ENCODE measurements at regions not wholly inside any gene's neighbourhood (a gene's known extent, or its start where the extent isn't known, plus 50 kb on each side); places are given as distances from the start of the nearest gene placed in this dataset.

DNA sequence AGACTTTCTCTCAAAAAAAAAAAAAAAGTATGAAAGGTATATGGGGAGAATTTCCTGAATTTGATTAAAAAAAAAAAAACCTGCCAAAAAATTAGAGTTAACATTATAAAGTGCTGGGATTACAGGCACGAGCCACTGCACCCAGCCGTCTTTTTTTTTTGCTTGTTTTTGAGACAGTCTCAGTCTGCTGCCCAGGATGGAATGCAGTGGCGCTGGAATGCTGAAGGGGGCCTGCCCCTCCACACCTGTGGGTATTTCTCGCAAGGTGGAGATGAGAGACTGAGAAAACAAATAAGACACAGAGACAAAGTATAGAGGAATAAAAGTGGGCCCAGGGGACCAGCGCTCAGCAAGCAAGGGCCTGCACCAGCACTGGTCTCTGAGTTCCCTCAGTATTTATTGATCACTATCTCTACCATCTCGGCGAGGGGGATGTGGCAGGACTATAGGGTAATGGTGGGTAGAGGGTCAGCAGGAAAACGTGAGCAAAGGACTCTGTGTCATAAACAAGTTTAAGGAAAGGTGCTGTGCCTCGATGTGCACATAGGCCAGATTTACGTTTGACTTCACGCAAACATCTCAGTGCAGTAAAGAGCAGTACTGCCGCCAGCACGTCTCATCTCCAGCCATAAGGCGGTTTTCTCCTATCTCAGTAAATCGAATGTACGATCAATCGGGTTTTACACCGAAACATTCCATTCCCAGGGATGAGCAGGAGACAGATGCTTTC, 117.2 kb downstream of the GOSR1 start:
- intact Hi-C loops (cut with DNase I), result no loop called here
- 88% methylated on average over 18 of the region's 18 CpGs for WGBS (ENCODE audit: insufficient coverage, low coverage, low lambda C conversion rate, missing lambda C conversion rate)
- no peak for ATAC-seq

DNA sequence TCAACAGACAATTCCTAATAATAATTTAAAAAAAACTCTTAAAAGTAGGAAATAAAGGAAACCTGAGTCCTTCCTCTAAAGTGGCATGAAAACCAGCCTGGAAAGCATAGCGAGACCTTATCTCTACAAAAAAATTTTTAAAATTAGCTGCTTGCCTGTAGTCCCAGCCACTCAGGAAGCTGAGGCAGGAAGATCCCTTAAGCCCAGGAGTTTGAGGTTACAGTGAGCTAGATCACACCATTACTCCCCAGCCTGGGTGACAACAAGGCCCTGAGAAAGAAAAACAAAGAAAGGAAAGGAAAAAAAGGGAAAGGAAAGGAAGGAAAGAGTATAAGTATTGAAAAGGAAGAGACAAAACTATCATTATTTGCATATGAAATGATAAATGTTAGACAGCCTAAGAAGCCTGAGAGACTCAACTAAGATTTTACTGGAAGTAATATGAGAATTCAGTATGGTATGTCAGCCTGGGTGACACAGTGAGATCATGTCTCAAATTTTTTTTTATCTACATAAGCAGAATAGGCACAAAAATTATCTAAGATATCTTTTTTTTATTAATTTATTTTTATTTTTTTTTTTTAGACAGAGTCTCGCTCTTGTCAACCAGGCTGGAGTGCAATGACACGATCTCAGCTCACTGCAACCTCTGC, 113.0 kb downstream of the GOSR1 start:
- Histone ChIP-seq H3K27ac (no peak overlapping the region), H3K27me3 (no peaks in the 10 kb centered on the region), H3K36me3 (no peaks in the 10 kb centered on the region), H3K4me3 (no peak overlapping the region), H3K9me3 (no peaks in the 10 kb centered on the region), H3K4me1 (no peaks in the 10 kb centered on the region)
- intact Hi-C loops (cut with DNase I), result no loop called here
- TF ChIP-seq, protein P1, sequence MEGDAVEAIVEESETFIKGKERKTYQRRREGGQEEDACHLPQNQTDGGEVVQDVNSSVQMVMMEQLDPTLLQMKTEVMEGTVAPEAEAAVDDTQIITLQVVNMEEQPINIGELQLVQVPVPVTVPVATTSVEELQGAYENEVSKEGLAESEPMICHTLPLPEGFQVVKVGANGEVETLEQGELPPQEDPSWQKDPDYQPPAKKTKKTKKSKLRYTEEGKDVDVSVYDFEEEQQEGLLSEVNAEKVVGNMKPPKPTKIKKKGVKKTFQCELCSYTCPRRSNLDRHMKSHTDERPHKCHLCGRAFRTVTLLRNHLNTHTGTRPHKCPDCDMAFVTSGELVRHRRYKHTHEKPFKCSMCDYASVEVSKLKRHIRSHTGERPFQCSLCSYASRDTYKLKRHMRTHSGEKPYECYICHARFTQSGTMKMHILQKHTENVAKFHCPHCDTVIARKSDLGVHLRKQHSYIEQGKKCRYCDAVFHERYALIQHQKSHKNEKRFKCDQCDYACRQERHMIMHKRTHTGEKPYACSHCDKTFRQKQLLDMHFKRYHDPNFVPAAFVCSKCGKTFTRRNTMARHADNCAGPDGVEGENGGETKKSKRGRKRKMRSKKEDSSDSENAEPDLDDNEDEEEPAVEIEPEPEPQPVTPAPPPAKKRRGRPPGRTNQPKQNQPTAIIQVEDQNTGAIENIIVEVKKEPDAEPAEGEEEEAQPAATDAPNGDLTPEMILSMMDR (IDR thresholded peaks at IDR 0.05), result no peak
- TF ChIP-seq POLR2A (IDR thresholded peaks at IDR 0.05), result no peak
- no peak for ATAC-seq
- 73% methylated on average over 3 of the region's 3 CpGs for WGBS (ENCODE audit: insufficient coverage, low coverage, low lambda C conversion rate, missing lambda C conversion rate)
- DNase-seq, result no peak

More for the DNA sequence above, 117.2 kb downstream of the GOSR1 start:
- Histone ChIP-seq H3K4me3 (no peak overlapping the region), H3K9me3 (no peaks in the 10 kb centered on the region), H3K4me1 (peaks cover 0 to under 1% (median 0%) of the 10 kb centered on the region in 4 donors), H3K27ac (no peak overlapping the region), H3K27me3 (no peaks in the 10 kb centered on the region), H3K36me3 (no peaks in the 10 kb centered on the region)
- TF ChIP-seq POLR2A (IDR thresholded peaks at IDR 0.05), result no peak
- TF ChIP-seq, protein P1 (IDR thresholded peaks at IDR 0.05), result no peak
- DNase-seq, result no peak

DNA sequence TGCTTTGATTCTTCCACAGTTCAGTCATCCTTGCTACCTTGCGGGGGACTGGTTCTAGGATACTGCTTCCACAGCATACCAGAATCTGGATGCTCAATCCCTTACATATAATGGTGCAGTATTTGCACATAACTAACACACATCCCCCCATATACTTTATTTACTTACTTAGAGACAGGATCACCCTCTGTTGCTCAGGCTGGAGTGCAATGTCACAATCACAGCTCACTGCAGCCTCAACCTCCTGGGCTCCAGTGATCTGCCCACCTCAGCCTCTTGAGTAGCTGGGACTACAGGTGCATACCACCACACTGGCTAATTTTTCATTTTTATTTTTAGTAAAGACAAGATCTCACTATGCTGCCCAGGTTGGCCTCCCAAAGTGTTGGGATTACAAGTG, 112.2 kb downstream of the GOSR1 start:
- DNase-seq (no peak), ATAC-seq (no peak)
- Histone ChIP-seq H3K27me3 (no peaks in the 10 kb centered on the region), H3K9me3 (no peaks in the 10 kb centered on the region), H3K36me3 (no peaks in the 10 kb centered on the region), H3K4me3 (no peak overlapping the region), H3K4me1 (no peaks in the 10 kb centered on the region), H3K27ac (no peak overlapping the region)
- no peak for TF ChIP-seq POLR2A (IDR thresholded peaks at IDR 0.05)
- TF ChIP-seq, protein P1 (IDR thresholded peaks at IDR 0.05), result no peak
- intact Hi-C loops (cut with DNase I), result no loop called here
- 83% methylated on average over 1 of the region's 1 CpG for WGBS (ENCODE audit: insufficient coverage, low coverage, low lambda C conversion rate, missing lambda C conversion rate)

DNA sequence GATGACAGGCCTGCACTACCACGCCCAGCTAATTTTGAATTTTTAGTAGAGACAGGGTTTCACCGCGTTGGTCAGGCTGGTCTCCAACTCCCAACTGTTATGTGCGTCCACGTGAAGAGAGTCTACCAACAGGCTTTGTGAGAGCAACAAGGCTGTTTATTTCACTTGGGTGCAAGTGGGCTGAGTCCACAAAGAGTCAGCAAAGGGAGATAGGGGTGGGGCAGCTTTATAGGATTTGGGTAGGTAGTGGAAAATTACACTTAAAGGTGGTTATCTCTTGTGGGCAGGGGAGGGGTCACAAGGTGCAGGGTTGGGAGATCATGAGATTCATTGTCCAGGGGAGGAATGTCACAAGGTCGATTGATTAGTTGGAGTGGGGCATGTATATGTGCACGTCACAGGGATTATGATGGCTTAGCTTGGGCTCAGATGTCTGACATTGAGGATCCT, 111.6 kb downstream of the GOSR1 start:
- DNase-seq (no peak), ATAC-seq (no peak)
- 78% methylated on average over 7 of the region's 7 CpGs for WGBS (ENCODE audit: insufficient coverage, low coverage, low lambda C conversion rate, missing lambda C conversion rate)
- H3K27ac ChIP-seq, result no peak overlapping the region
- no peaks in the 10 kb centered on the region for H3K9me3 ChIP-seq
- no peaks in the 10 kb centered on the region for H3K27me3 ChIP-seq
- H3K36me3 ChIP-seq, result no peaks in the 10 kb centered on the region
- intact Hi-C loops (cut with DNase I), result no loop called here
- TF ChIP-seq POLR2A (IDR thresholded peaks at IDR 0.05), result no peak
- TF ChIP-seq, protein P1 (IDR thresholded peaks at IDR 0.05), result no peak
- no peak overlapping the region for H3K4me3 ChIP-seq
- H3K4me1 ChIP-seq, result no peaks in the 10 kb centered on the region
